GM13977 (cell line): ENCODE measurements at regions not wholly inside any gene's neighbourhood (a gene's known extent, or its start where the extent isn't known, plus 50 kb on each side); places are given as distances from the start of the nearest gene placed in this dataset.

Source experiments
- DNase-seq: peaks from one replicate; pipeline ENCODE4 v3.0.0; 2012; ENCODE audit warnings: low spot score
- in situ Hi-C: fragments of 300-500 bp; cut with MboI; formaldehyde crosslinking; loops from one replicate; pipeline ENCODE4 v1.12.0; 2022; ENCODE audit warnings: low sequenced_read_pairs, low pct_unique_long_range_greater_than_20kb, mixed read lengths, inconsistent platforms; ENCODE audit not compliant: unreplicated experiment
- TF ChIP-seq, protein P1 (sequence below): IDR thresholded peaks from 2 replicates; pipeline ENCODE4 v1.5.1; 2012; ENCODE audit warnings: mild to moderate bottlenecking, control low read depth; ENCODE audit not compliant: insufficient read depth; ENCODE audit errors: extremely low read depth, missing control alignments

DNA sequence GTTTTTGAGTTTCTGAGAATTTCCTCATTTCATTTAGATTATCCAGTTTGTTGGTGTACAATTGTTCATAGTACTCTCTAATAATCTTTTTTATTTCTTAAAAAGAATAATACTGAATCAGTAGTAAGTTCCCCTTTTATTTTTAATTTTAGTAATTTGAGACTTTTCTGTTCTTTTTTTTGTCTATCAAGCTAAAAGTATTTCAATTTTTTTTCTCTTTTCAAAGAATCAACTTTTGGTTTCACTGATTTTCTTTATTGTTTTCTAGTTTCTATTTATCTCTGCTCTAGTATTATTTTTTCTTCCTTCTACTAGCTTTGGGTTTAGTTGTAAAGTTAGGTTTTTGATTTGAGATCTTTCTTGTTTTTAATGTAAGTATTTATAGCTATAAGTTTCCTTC is 60.6 kb upstream of the ARL15 start:
- in situ Hi-C loops: no loop called here
- TF ChIP-seq, protein P1, sequence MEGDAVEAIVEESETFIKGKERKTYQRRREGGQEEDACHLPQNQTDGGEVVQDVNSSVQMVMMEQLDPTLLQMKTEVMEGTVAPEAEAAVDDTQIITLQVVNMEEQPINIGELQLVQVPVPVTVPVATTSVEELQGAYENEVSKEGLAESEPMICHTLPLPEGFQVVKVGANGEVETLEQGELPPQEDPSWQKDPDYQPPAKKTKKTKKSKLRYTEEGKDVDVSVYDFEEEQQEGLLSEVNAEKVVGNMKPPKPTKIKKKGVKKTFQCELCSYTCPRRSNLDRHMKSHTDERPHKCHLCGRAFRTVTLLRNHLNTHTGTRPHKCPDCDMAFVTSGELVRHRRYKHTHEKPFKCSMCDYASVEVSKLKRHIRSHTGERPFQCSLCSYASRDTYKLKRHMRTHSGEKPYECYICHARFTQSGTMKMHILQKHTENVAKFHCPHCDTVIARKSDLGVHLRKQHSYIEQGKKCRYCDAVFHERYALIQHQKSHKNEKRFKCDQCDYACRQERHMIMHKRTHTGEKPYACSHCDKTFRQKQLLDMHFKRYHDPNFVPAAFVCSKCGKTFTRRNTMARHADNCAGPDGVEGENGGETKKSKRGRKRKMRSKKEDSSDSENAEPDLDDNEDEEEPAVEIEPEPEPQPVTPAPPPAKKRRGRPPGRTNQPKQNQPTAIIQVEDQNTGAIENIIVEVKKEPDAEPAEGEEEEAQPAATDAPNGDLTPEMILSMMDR: no peak
- no peak for DNase-seq

DNA sequence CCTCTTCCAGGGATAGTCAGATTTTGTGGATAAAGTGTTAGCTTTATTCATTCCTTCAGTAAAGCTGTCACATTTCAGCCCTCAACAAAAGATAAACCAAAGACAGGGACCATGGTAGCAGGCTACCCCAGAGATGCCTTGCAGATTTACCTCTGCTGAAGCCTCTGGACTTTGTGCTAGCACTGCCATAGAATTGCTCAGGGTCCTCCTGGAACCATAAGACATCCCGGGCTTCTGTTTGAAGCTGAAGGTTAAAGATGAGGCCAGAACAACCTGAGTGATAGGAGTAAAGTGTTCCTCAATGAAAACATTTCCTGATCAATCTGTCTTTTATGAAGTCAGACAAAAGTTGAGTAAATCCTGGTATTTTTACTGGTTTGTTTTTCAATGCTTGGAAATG is 57.5 kb upstream of the ARL15 start:
- DNase-seq: no peak
- in situ Hi-C loops: no loop called here
- TF ChIP-seq, protein P1: no peak

DNA sequence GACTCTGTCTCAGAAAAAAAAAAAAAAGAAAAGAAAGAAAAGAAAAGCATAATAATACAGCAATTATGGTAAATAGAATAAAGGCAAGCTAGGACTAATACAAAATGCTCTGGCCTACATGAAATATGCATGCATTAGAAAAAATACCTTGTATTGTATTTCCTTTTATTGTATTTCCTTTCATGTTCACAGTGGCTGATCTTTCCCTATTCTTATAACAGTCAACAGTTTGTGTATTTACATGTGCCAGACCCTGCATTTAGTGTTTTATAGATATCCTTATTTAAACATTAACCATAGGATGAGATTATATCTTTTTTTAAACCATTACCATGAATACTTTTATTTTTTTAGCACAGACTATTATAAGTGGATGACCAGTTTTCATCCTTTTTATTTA is 56.3 kb upstream of the ARL15 start:
- in situ Hi-C loops: no loop called here

DNA sequence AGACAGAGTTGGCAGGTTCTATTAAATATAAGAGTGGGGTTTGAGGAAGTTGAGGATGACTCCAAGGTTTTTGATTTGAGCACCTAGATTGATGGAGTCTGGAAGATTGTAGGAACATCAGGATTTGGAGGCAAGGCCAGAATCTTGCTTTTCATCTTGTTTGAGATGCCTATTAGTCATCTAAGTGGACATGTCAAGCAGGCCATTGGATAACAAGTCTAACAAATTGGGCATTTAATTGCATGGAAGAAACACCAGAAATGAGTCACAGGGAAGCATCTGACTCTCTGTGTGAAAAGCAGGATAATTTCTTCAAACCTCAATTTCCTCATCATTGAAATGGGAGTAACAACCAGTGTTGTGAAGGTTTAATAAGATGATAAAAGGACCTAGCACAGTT is 53.3 kb upstream of the ARL15 start:
- in situ Hi-C loops: no loop called here
- DNase-seq: no peak
- TF ChIP-seq, protein P1: no peak

More for the DNA sequence above, 56.3 kb upstream of the ARL15 start:
- no peak for DNase-seq
- TF ChIP-seq, protein P1: no peak

DNA sequence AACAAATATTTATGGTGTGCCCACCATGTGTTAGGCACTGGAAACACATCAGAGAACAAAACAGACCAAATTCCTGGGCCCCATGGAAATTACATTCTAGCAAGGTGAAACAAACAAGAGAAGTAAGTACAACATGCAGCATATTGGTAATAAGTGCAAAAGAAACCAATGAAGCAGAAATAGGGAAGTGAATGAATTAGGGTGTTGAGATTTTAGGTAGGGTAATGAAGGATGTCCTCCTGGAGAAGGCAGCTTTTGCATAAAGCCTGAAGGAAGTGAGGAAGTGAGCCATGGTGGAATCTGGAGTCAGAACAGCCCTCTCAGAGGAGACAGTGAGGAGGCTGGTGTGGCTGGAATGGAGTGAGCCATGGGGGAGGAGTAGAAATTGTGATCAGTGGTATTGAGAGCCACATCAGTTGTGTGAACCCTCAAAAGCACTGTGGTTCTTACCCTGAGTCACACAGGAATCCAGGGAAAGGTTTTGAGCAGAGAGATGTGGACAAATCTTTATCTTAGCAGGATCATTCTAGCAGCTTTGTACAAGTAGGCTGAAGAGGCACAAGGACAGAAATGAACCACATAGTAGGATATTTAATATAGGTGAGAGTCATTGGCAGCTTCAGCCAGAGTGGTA is 52.7 kb upstream of the ARL15 start:
- TF ChIP-seq, protein P1: no peak
- in situ Hi-C loops: no loop called here
- DNase-seq: no peak

DNA sequence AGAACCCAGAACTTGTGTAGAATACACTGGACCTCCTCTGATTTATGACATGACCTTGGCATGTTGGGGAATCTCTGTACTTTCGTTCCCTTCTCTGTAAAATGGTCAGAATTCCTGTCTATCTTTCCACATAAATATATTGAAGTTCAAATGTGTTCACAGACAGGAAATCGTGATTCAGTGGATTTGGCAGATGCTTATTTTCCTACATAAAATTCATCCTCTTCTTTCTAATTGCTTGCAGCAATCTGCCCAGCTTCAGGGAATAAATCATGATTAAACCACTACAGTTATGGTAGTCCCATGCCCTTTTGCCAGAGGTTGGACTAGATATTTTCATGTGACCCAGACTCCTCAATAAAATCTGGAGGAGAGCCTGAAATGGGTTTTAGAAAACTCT is 52.1 kb upstream of the ARL15 start:
- no peak for DNase-seq
- TF ChIP-seq, protein P1: no peak

DNA sequence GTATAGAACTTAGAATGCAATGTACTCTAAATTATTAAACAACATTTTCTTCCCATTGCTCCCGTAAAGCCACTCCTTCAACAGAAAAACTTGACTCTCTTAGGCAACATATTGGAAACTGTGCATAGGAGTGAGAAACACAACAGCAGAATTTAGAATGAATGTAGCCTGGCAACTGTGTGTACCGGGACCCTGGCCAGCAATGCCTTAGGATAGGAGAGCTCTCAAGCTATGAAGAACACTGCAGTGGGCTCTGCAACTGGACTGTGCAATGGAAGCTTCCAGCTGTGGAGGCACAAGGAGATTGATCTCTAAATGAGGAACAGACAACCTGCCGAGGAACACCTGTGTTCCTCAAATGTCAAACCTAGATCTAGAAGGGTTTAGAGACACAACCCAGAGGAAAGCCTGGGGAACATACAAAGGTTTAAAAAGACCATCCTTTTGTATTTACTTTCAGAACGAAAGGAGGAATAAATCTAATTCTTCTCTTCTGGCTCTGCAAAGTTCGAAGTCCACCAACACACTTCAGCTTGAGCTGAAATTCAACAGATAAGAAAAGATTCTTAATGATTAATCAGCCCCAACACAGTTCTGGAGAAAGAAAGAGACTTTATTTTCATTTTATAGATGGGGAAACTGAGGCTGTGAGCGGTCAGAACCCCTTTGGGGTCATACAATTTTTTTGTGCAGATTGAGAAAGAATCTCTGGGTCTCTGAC is 51.5 kb upstream of the ARL15 start:
- DNase-seq: no peak
- TF ChIP-seq, protein P1: no peak
- in situ Hi-C loops: no loop called here

More for the DNA sequence above, 52.1 kb upstream of the ARL15 start:
- in situ Hi-C loops: no loop called here
